ENCODE measurements at regions not wholly inside any gene's neighbourhood (a gene's known extent, or its start where the extent isn't known, plus 50 kb on each side); places are given as distances from the start of the nearest gene placed in this dataset.
"Not testable (repeated sequence)": the region's sequence is repeated elsewhere in the genome, so short reads cannot be mapped to it uniquely, and the experiment has no call there.

DNA sequence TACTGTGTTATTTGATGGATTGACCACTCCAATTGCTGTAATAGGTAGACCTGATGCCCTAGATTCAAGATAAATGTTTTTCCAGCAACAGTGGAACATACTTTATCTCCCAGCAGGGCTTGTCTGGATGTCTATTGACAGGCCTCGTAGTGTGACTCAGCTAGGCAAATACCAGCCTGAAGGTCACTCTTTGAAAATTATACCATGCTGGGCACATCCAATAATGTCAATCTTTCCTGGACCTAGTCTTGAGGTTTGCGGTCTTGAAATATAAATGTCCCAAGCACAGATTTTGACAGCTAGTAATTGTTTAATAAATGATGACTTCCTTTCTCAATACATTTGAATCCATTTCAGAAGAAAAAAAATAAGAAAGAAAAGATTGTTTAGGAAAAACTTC lies 1138.0 kb upstream of the TMPRSS15 start:
- Histone ChIP-seq H3K27me3 (no peaks in the 10 kb centered on the region), H3K9me3 (no peaks in the 10 kb centered on the region), H3K27ac (no peak overlapping the region), H3K36me3 (no peaks in the 10 kb centered on the region), H3K4me1 (no peaks in the 10 kb centered on the region), H3K4me3 (no peak overlapping the region)
- WGBS, 2 donors (ENCODE audit: low coverage in 1 of 2) = 56 to 90% methylated on average over 1 to 2 of the region's 2 CpGs
- TF ChIP-seq EP300 (IDR thresholded peaks at IDR 0.05; ENCODE audit: low read depth) (no peak), CTCF (IDR thresholded peaks at IDR 0.05) (no peak), POLR2AphosphoS5 (IDR thresholded peaks at IDR 0.05) (no peak)
- in situ Hi-C loops (cut with MboI; ENCODE audit: low pct_ligation_motif_present in 1 of 4, low pct_unique_long_range_greater_than_20kb in 1 of 4, low sequenced_read_pairs in 3 of 4) = no loop called here
- no peak for DNase-seq
- intact Hi-C loops (cut with DNase I; ENCODE audit: low total_unique reads) = no loop called here

DNA sequence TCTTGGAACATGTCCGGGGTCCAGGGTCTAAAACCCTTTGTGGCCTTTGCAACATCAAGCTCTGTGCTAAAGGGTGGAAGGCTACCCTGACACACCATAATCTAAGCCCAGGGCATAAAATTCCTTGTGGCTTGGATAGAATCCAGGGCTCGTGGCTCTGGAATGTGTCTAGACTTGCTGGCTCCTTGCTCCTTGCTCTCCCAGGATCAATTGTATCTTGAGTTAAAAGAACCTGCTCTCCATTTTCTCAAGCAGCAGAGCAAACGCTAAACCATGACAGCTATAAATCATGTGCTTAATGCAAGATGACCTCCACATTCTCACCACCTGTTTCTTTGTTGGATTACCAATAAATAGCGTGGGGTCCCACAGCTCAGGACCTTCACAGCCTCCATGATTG lies 1140.9 kb upstream of the TMPRSS15 start:
- H3K4me3 ChIP-seq; intact Hi-C loops (cut with DNase I; ENCODE audit: low total_unique reads); H3K9me3 ChIP-seq; H3K27ac ChIP-seq; in situ Hi-C loops (cut with MboI; ENCODE audit: low pct_ligation_motif_present in 1 of 4, low pct_unique_long_range_greater_than_20kb in 1 of 4, low sequenced_read_pairs in 3 of 4); H3K4me1 ChIP-seq; DNase-seq; H3K36me3 ChIP-seq; H3K27me3 ChIP-seq: not testable (repeated sequence)
- 56 to 62% methylated on average over 1 to 4 of the region's 4 CpGs for WGBS, 2 donors (ENCODE audit: low coverage in 1 of 2)

DNA sequence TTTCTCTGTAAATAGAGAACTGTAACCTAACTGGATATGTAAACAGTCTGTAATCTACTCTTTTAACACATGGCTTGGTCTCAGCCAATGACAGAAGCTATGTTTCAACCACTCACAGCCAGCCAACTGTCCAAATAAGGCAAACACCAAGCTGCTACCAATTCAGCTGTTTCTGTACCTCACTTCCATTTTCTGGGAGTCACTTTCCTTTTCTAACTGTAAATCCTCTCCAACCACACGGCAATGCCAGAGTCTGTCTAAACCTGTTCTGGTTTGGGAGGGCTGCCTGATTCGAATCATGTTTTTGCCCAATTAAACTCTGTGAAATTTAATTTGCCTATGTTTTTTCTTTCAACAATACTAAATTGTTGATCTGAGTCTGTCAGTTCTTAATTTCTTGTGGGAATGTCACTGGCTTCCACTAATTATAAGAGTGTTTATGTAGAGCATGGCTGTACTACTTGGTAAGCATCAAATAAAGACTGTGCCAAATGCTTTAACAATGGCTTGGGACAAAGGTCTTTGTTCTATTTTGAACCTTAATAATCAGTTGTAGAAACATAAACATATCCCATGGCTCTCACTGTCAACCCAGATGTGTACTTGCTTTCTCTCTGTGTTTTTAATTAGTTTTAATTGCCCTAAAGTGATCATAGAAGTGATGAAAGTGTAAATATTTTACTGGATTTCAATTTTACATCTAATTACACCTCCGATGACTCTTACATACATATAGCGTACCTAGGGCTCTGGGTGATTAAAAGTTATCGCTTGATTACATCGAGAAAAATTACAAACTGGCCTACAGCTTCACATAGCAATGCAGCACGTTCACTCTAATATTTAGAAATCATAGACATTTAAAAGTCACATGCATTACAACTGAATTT lies 1144.6 kb upstream of the TMPRSS15 start:
- in situ Hi-C loops (cut with MboI; ENCODE audit: low pct_ligation_motif_present in 1 of 4, low pct_unique_long_range_greater_than_20kb in 1 of 4, low sequenced_read_pairs in 3 of 4) = no loop called here
- intact Hi-C loops (cut with DNase I; ENCODE audit: low total_unique reads) = no loop called here
- 73 to 82% methylated on average over 7 of the region's 7 CpGs for WGBS, 2 donors (ENCODE audit: low coverage in 1 of 2)

GRCh38 chr21:19553919-19554615 lies 1150.5 kb upstream of the TMPRSS15 start:
- TF ChIP-seq EP300 (IDR thresholded peaks at IDR 0.05; ENCODE audit: low read depth) = no peak
- TF ChIP-seq POLR2A (IDR thresholded peaks at IDR 0.05) = no peak
- no peak for TF ChIP-seq POLR2AphosphoS5 (IDR thresholded peaks at IDR 0.05)
- intact Hi-C loops (cut with DNase I; ENCODE audit: low total_unique reads) (no loop called here), in situ Hi-C loops (cut with MboI; ENCODE audit: low pct_ligation_motif_present in 1 of 4, low pct_unique_long_range_greater_than_20kb in 1 of 4, low sequenced_read_pairs in 3 of 4) (no loop called here)
- no peak for DNase-seq
- WGBS, 2 donors (ENCODE audit: low coverage in 1 of 2) = 63 to 64% methylated on average over 2 of the region's 2 CpGs
- H3K9me3 ChIP-seq = no peaks in the 10 kb centered on the region
- H3K27ac ChIP-seq = no peak overlapping the region
- H3K27me3 ChIP-seq = no peaks in the 10 kb centered on the region
- H3K4me1 ChIP-seq = no peaks in the 10 kb centered on the region
- no peak overlapping the region for H3K4me3 ChIP-seq
- no peaks in the 10 kb centered on the region for H3K36me3 ChIP-seq

More for the DNA sequence above, 1144.6 kb upstream of the TMPRSS15 start:
- Histone ChIP-seq H3K36me3 (no peaks in the 10 kb centered on the region), H3K4me1 (no peaks in the 10 kb centered on the region), H3K27ac (no peak overlapping the region), H3K9me3 (no peaks in the 10 kb centered on the region), H3K4me3 (no peak overlapping the region), H3K27me3 (no peaks in the 10 kb centered on the region)
- no peak for DNase-seq
- no peak for TF ChIP-seq POLR2A (IDR thresholded peaks at IDR 0.05)
- no peak for TF ChIP-seq CTCF (IDR thresholded peaks at IDR 0.05)
- TF ChIP-seq EP300 (IDR thresholded peaks at IDR 0.05; ENCODE audit: low read depth) = no peak
- no peak for TF ChIP-seq POLR2AphosphoS5 (IDR thresholded peaks at IDR 0.05)

GRCh38 chr21:19557046-19557445 lies 1153.5 kb upstream of the TMPRSS15 start:
- in situ Hi-C loops (cut with MboI; ENCODE audit: low pct_ligation_motif_present in 1 of 4, low pct_unique_long_range_greater_than_20kb in 1 of 4, low sequenced_read_pairs in 3 of 4) (no loop called here), intact Hi-C loops (cut with DNase I; ENCODE audit: low total_unique reads) (no loop called here)
- DNase-seq = no peak
- no peaks in the 10 kb centered on the region for H3K27me3 ChIP-seq
- no peaks in the 10 kb centered on the region for H3K36me3 ChIP-seq
- H3K4me3 ChIP-seq = no peak overlapping the region
- no peak overlapping the region for H3K27ac ChIP-seq
- H3K9me3 ChIP-seq = no peaks in the 10 kb centered on the region
- WGBS, 2 donors (ENCODE audit: low coverage in 1 of 2) = 70 to 73% methylated on average over 4 of the region's 4 CpGs
- no peaks in the 10 kb centered on the region for H3K4me1 ChIP-seq
- TF ChIP-seq CTCF (IDR thresholded peaks at IDR 0.05) (no peak), POLR2A (IDR thresholded peaks at IDR 0.05) (no peak), POLR2AphosphoS5 (IDR thresholded peaks at IDR 0.05) (no peak), EP300 (IDR thresholded peaks at IDR 0.05; ENCODE audit: low read depth) (no peak)
